Upper lobe of left lung (tissue), 6 donors: ENCODE measurements at regions not wholly inside any gene's neighbourhood (a gene's known extent, or its start where the extent isn't known, plus 50 kb on each side); places are given as distances from the start of the nearest gene placed in this dataset.
"Not testable (repeated sequence)": the region's sequence is repeated elsewhere in the genome, so short reads cannot be mapped to it uniquely, and the experiment has no call there.

Experiments
- ATAC-seq, 2 donors: fragments of 200-7000 bp; cut with Tn5 transposase; one replicate each; pipeline ENCODE4 v1.9.1; 2022; ENCODE audit warnings: mild to moderate bottlenecking in 2 of 2, moderate library complexity in 2 of 2; ENCODE audit not compliant: low FRiP score in 2 of 2
- DNase-seq, 2 donors: peaks; one replicate each; pipeline ENCODE4 v3.0.0-alpha.2; 2019 to 2020
- H3K27ac ChIP-seq, 4 donors: fragments of 200-600 bp; sonication (generic); one replicate each; pipeline ENCODE4 v1.5.1; 2016 to 2019
- H3K27me3 ChIP-seq, 4 donors: fragments of 200-600 bp; sonication (generic); one replicate each; pipeline ENCODE4 v1.5.1; 2017 to 2019
- H3K36me3 ChIP-seq, 4 donors: fragments of 200-600 bp; sonication (generic); one replicate each; pipeline ENCODE4 v1.5.1; 2016 to 2019
- H3K4me1 ChIP-seq, 4 donors: fragments of 200-600 bp; sonication (generic); one replicate each; pipeline ENCODE4 v1.5.1; 2018 to 2019
- H3K4me3 ChIP-seq, 4 donors: fragments of 200-600 bp; sonication (generic); one replicate each; pipeline ENCODE4 v1.5.1; 2017 to 2019; ENCODE audit warnings: mild to moderate bottlenecking in 2 of 4, moderate library complexity in 1 of 4
- H3K9me3 ChIP-seq, 4 donors: fragments of 200-600 bp; sonication (generic); one replicate each; pipeline ENCODE4 v1.5.1; 2018 to 2019
- EP300 ChIP-seq, 4 donors: sonication (generic); formaldehyde crosslinking; IDR thresholded peaks; one replicate each; pipeline ENCODE4 v1.5.1; 2017; ENCODE audit warnings: antibody characterized with exemption in 4 of 4, control low read depth in 2 of 4
- POLR2A ChIP-seq, 4 donors: fragments of 450-650 bp; IDR thresholded peaks; one replicate each; pipeline ENCODE4 v1.5.1; 2016 to 2017; ENCODE audit warnings: antibody characterized with exemption in 4 of 4, mild to moderate bottlenecking in 2 of 4
- POLR2AphosphoS5 ChIP-seq, 2 donors: sonication (generic); formaldehyde crosslinking; IDR thresholded peaks; one replicate each; pipeline ENCODE4 v1.5.1; 2017; ENCODE audit warnings: antibody characterized with exemption in 2 of 2
- WGBS, 2 donors: methylation state at CpG; one replicate each; pipeline ENCODE4 v1.1.5; 2017 to 2018; 5-methylcytosine and 5-hydroxymethylcytosine counted together
- TF ChIP-seq, protein P1 (sequence below), 6 experiments: fragments of 450-650 bp in 4 of 6; fragments of 200-600 bp in 2 of 6; sonication (generic) in 2 of 6; IDR thresholded peaks; one replicate each; pipeline ENCODE4 v1.5.1; 2016 to 2019; ENCODE audit warnings: antibody characterized with exemption in 6 of 6
- donor health status: DM: no; HTN: no; CAD: no; lungs with moderate emphysema.
- donor health status: DM: no; HTN: yes; CAD: no; lungs with severe emphysema.

DNA sequence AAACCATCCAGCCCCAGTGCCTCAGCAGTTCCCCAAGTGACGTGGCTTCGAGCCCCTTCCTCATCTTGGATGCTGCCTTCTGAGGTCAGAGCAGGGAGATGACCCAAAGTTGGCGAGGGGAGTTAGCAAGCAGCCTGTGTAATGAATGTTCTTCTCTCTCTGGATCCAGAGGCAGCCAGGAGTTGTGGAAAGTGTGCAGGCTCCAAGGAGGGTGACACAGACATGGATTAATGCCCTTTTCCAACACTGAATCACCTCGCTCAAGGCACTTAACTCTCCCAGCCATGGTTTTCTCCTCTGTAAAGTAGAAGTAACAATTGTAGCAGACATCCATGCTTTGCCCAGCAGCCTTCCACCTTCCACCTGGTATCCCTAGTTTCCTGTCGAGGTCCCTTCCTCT lies 64.6 kb upstream of the HAND1 start:
- Histone ChIP-seq H3K27ac (no peak overlapping the region), H3K36me3 (no peaks in the 10 kb centered on the region), H3K9me3 (no peaks in the 10 kb centered on the region), H3K27me3 (no peaks in the 10 kb centered on the region), H3K4me1 (no peaks in the 10 kb centered on the region), H3K4me3 (no peak overlapping the region)
- WGBS, 2 donors, result 74 to 81% methylated on average over 2 to 5 of the region's 5 CpGs
- no peak for TF ChIP-seq EP300 (IDR thresholded peaks at IDR 0.05)
- TF ChIP-seq, protein P1, sequence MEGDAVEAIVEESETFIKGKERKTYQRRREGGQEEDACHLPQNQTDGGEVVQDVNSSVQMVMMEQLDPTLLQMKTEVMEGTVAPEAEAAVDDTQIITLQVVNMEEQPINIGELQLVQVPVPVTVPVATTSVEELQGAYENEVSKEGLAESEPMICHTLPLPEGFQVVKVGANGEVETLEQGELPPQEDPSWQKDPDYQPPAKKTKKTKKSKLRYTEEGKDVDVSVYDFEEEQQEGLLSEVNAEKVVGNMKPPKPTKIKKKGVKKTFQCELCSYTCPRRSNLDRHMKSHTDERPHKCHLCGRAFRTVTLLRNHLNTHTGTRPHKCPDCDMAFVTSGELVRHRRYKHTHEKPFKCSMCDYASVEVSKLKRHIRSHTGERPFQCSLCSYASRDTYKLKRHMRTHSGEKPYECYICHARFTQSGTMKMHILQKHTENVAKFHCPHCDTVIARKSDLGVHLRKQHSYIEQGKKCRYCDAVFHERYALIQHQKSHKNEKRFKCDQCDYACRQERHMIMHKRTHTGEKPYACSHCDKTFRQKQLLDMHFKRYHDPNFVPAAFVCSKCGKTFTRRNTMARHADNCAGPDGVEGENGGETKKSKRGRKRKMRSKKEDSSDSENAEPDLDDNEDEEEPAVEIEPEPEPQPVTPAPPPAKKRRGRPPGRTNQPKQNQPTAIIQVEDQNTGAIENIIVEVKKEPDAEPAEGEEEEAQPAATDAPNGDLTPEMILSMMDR (IDR thresholded peaks at IDR 0.05), result no peak
- TF ChIP-seq POLR2AphosphoS5 (IDR thresholded peaks at IDR 0.05), result no peak
- no peak for TF ChIP-seq POLR2A (IDR thresholded peaks at IDR 0.05)
- peak in 1 of 2 donors; percentile 8 for ATAC-seq
- DNase-seq, result no peak

DNA sequence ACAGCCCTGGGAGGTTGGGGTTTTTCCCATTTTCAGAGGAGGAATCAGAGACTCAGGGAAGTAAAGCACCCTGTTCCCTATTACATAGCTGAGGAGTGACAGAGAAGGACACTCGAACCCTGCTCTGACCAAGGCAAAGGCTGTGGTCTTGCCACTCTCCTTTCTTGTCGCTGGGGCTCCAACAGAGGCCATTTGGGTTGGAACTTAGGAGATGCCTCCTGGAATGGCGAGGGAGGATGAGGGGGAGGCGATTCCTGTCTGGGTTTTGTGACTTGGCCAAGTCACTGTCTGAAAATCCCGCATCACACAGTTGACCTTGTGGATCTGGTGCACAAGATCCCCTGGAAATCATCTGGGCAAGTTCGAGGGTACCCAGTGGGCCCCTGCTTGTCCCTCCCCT lies 64.0 kb upstream of the HAND1 start:
- Histone ChIP-seq H3K27ac (no peak overlapping the region), H3K36me3 (no peaks in the 10 kb centered on the region), H3K27me3 (no peaks in the 10 kb centered on the region), H3K9me3 (no peaks in the 10 kb centered on the region), H3K4me1 (no peaks in the 10 kb centered on the region), H3K4me3 (no peak overlapping the region)
- WGBS, 2 donors, result 62 to 82% methylated on average over 4 to 6 of the region's 6 CpGs
- DNase-seq, result no peak
- TF ChIP-seq POLR2AphosphoS5 (IDR thresholded peaks at IDR 0.05), result no peak
- TF ChIP-seq, protein P1 (IDR thresholded peaks at IDR 0.05), result no peak
- no peak for TF ChIP-seq EP300 (IDR thresholded peaks at IDR 0.05)
- no peak for TF ChIP-seq POLR2A (IDR thresholded peaks at IDR 0.05)
- ATAC-seq, result no peak

DNA sequence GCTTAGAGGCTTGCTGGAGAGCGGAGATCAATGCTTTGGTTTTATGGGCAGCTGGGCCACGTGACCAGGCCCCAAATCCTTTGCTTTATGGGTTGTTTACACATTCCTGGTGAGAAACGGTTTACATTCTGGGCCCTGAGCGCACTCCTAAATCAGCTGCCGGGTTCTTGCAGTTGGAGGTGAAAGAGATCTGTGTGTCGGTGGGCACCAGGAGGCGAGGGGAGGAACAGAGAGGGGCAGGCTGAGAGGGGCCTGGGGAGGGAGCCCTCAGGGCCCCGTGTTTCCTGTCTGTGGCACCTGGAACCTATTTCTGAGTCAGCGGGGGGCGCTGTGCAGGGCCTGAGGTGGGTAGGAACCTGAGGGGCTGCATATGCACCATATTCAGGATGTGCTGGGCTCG lies 63.5 kb upstream of the HAND1 start:
- ATAC-seq, result no peak
- Histone ChIP-seq H3K4me1 (no peaks in the 10 kb centered on the region), H3K4me3 (no peak overlapping the region), H3K9me3 (no peaks in the 10 kb centered on the region), H3K27me3 (no peaks in the 10 kb centered on the region), H3K36me3 (no peaks in the 10 kb centered on the region), H3K27ac (no peak overlapping the region)
- TF ChIP-seq, protein P1 (IDR thresholded peaks at IDR 0.05), result no peak
- no peak for TF ChIP-seq POLR2A (IDR thresholded peaks at IDR 0.05)
- no peak for TF ChIP-seq EP300 (IDR thresholded peaks at IDR 0.05)
- no peak for TF ChIP-seq POLR2AphosphoS5 (IDR thresholded peaks at IDR 0.05)
- WGBS, 2 donors, result 63 to 69% methylated on average over 10 to 11 of the region's 11 CpGs
- no peak for DNase-seq

DNA sequence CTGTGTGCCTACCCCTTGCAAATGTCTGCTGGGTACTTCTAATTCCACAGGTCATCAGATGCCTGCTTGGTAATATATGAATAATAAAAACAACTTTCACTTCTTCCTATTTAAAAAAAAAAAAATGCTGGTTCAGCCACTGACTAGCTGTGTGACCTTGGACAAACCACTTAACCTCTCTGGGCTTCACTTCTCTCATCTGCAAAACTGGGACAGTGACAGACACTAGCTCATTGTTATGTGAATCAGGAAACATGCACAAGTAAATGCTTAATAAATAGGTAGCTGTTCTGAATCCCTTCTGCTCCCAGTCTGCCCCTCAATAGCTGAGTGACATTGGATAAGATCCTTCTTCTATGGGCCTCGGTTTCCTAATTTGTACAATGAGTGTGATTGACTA lies 62.6 kb upstream of the HAND1 start:
- Histone ChIP-seq H3K4me1 (no peaks in the 10 kb centered on the region), H3K4me3 (no peak overlapping the region), H3K27me3 (no peaks in the 10 kb centered on the region), H3K36me3 (no peaks in the 10 kb centered on the region), H3K27ac (no peak overlapping the region), H3K9me3 (no peaks in the 10 kb centered on the region)
- TF ChIP-seq EP300 (IDR thresholded peaks at IDR 0.05) (no peak), POLR2A (IDR thresholded peaks at IDR 0.05) (no peak), POLR2AphosphoS5 (IDR thresholded peaks at IDR 0.05) (no peak)
- TF ChIP-seq, protein P1 (IDR thresholded peaks at IDR 0.05), result no peak
- no peak for ATAC-seq
- WGBS, 2 donors, result 86 to 95% methylated on average over 1 of the region's 1 CpG
- no peak for DNase-seq

DNA sequence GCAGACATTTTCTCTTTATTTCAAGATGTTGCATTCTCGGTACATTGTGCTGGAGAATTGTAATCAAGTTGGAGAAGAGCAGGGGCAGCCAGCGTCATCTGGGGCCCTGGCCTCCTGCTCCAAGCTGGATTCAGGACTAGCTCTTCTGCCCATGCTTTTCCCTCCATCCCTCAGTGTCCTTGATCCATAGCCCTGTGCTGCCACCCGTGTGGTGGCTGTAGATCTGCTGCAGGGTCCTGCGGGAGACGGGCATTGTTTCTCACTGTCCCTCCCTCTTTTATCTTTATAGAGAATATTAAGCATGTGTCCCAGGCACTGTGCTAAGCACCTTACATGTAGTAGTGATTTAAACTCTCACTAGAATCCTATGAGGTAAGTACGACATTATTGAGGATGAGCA lies 60.5 kb upstream of the HAND1 start:
- 81 to 90% methylated on average over 6 of the region's 6 CpGs for WGBS, 2 donors
- Histone ChIP-seq H3K4me1 (no peaks in the 10 kb centered on the region), H3K27me3 (no peaks in the 10 kb centered on the region), H3K4me3 (no peak overlapping the region), H3K9me3 (no peaks in the 10 kb centered on the region), H3K27ac (no peak overlapping the region), H3K36me3 (no peaks in the 10 kb centered on the region)
- TF ChIP-seq POLR2A (IDR thresholded peaks at IDR 0.05) (no peak), EP300 (IDR thresholded peaks at IDR 0.05) (no peak), POLR2AphosphoS5 (IDR thresholded peaks at IDR 0.05) (no peak)
- TF ChIP-seq, protein P1 (IDR thresholded peaks at IDR 0.05), result no peak
- DNase-seq, result no peak
- ATAC-seq, result no peak

DNA sequence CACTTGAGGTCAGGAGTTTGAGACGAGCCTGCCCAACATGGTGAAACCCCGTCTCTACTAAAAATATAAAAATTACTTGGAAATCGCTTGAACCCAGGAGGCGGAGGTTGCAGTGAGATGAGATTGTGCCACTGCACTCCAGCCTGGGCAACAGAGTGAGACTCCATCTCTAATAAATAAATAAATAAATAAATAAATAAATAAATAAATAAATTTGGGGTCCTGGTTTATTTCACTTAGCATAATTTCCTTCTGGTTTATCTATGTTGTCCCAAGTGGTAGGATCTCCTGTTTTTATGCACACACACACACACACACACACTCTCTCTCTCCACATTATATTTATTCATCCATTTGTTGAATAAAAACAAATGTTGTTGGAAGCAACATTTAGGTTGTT lies 58.4 kb upstream of the HAND1 start:
- not testable (repeated sequence) for H3K9me3 ChIP-seq, H3K4me3 ChIP-seq, DNase-seq, ATAC-seq, H3K4me1 ChIP-seq, H3K27ac ChIP-seq, H3K36me3 ChIP-seq, H3K27me3 ChIP-seq
- 91 to 98% methylated on average over 4 of the region's 4 CpGs for WGBS, 2 donors
